Sigmoid colon (tissue), 6 donors: ENCODE measurements at regions not wholly inside any gene's neighbourhood (a gene's known extent, or its start where the extent isn't known, plus 50 kb on each side); places are given as distances from the start of the nearest gene placed in this dataset.
A peak's percentile ranks its signal among the peaks of the same experiment; 100 is the strongest.

Experiments used
- DNase-seq: peaks from one replicate; pipeline ENCODE4 v3.0.0-alpha.2; 2019
- H3K27ac ChIP-seq, 4 donors: fragments of 200-600 bp; sonication (generic); one replicate each; pipeline ENCODE4 v1.5.1; 2016 to 2019; ENCODE audit warnings: mild to moderate bottlenecking in 1 of 4
- H3K27me3 ChIP-seq, 3 donors: fragments of 200-600 bp; sonication (generic); one replicate each; pipeline ENCODE4 v1.5.1; 2019; ENCODE audit warnings: mild to moderate bottlenecking in 1 of 3
- H3K36me3 ChIP-seq, 4 donors: fragments of 200-600 bp; sonication (generic); one replicate each; pipeline ENCODE4 v1.5.1; 2016 to 2019
- H3K4me1 ChIP-seq, 4 donors: fragments of 200-600 bp; sonication (generic); one replicate each; pipeline ENCODE4 v1.5.1; 2017 to 2019
- H3K4me3 ChIP-seq, 4 donors: fragments of 200-600 bp; sonication (generic); one replicate each; pipeline ENCODE4 v1.5.1; 2017 to 2019; ENCODE audit warnings: mild to moderate bottlenecking in 2 of 4, moderate library complexity in 1 of 4
- H3K9me3 ChIP-seq, 4 donors: fragments of 200-600 bp in 3 of 4; sonication (generic) in 3 of 4; one replicate each; pipeline versions ENCODE4 v1.5.1 to v1.6.1; 2013 to 2019
- CTCF ChIP-seq, 4 experiments: fragments of 450-650 bp in 3 of 4; fragments of 200-600 bp in 1 of 4; IDR thresholded peaks; one replicate each; pipeline ENCODE4 v1.5.1; 2016 to 2019; ENCODE audit warnings: antibody characterized with exemption in 4 of 4, mild to moderate bottlenecking in 3 of 4, moderate library complexity in 2 of 4
- EP300 ChIP-seq, 4 donors: sonication (generic); formaldehyde crosslinking; IDR thresholded peaks; one replicate each; pipeline ENCODE4 v1.6.1; 2017; ENCODE audit warnings: antibody characterized with exemption in 4 of 4
- POLR2A ChIP-seq, 2 donors: fragments of 450-650 bp; IDR thresholded peaks; one replicate each; pipeline ENCODE4 v1.6.1; 2016; ENCODE audit warnings: antibody characterized with exemption in 2 of 2, mild to moderate bottlenecking in 2 of 2, moderate library complexity in 2 of 2
- POLR2AphosphoS5 ChIP-seq, 4 donors: sonication (generic); formaldehyde crosslinking; IDR thresholded peaks; one replicate each; pipeline ENCODE4 v1.6.1; 2017; ENCODE audit warnings: antibody characterized with exemption in 4 of 4
- WGBS, 2 donors: extraction: QIAGEN DNeasy Blood & Tissue Kit; methylation state at CpG; one replicate each; pipeline ENCODE4 v1.1.7; 2013; 5-methylcytosine and 5-hydroxymethylcytosine counted together
- intact Hi-C: fragments of 100-400 bp; cut with DNase I; formaldehyde crosslinking; loops from one replicate; pipeline ENCODE4 v1.15.1; 2023
- donor health status: healthy with polysubstance abuse.
- donor health status: healthy.

GRCh38 chr16:76639685-76640289 is 362.6 kb downstream of the CNTNAP4 start:
- H3K4me1 ChIP-seq: no peaks in the 10 kb centered on the region
- no peaks in the 10 kb centered on the region for H3K9me3 ChIP-seq
- H3K27ac ChIP-seq: no peak overlapping the region
- 30 to 57% methylated on average over 10 of the region's 10 CpGs for WGBS, 2 donors
- H3K27me3 ChIP-seq: no peaks in the 10 kb centered on the region
- no peaks in the 10 kb centered on the region for H3K36me3 ChIP-seq
- no peak for DNase-seq
- H3K4me3 ChIP-seq: no peak overlapping the region
- intact Hi-C loops: no loop called here
- TF ChIP-seq CTCF (IDR thresholded peaks at IDR 0.05) (no peak), POLR2A (IDR thresholded peaks at IDR 0.05) (no peak), POLR2AphosphoS5 (IDR thresholded peaks at IDR 0.05) (no peak), EP300 (IDR thresholded peaks at IDR 0.05) (no peak)

GRCh38 chr16:76650582-76650981 is 373.4 kb downstream of the CNTNAP4 start:
- H3K27me3 ChIP-seq: no peaks in the 10 kb centered on the region
- no peak overlapping the region for H3K4me3 ChIP-seq
- 80 to 87% methylated on average over 3 of the region's 3 CpGs for WGBS, 2 donors
- no peak overlapping the region for H3K27ac ChIP-seq
- intact Hi-C loops: no loop called here
- no peak for DNase-seq
- no peaks in the 10 kb centered on the region for H3K36me3 ChIP-seq
- TF ChIP-seq POLR2AphosphoS5 (IDR thresholded peaks at IDR 0.05) (no peak), POLR2A (IDR thresholded peaks at IDR 0.05) (no peak), CTCF (IDR thresholded peaks at IDR 0.05) (no peak), EP300 (IDR thresholded peaks at IDR 0.05) (no peak)
- no peaks in the 10 kb centered on the region for H3K9me3 ChIP-seq
- no peaks in the 10 kb centered on the region for H3K4me1 ChIP-seq

GRCh38 chr16:76653390-76654026 is 376.3 kb downstream of the CNTNAP4 start:
- intact Hi-C loops: no loop called here
- whole genome bisulfite sequencing, 2 donors: 1 to 6% methylated on average over 3 of the region's 3 CpGs

GRCh38 chr16:76654088-76654820 is 377.1 kb downstream of the CNTNAP4 start:
- H3K36me3 ChIP-seq: no peaks in the 10 kb centered on the region
- TF ChIP-seq CTCF (IDR thresholded peaks at IDR 0.05): no peak
- intact Hi-C loops: no loop called here
- no peaks in the 10 kb centered on the region for H3K27me3 ChIP-seq
- DNase-seq: no peak
- H3K4me1 ChIP-seq: no peaks in the 10 kb centered on the region
- H3K9me3 ChIP-seq: no peaks in the 10 kb centered on the region
- 14 to 56% methylated on average over 4 of the region's 4 CpGs for WGBS, 2 donors
- H3K4me3 ChIP-seq: no peak overlapping the region
- no peak overlapping the region for H3K27ac ChIP-seq

More at GRCh38 chr16:76653390-76654026, 376.3 kb downstream of the CNTNAP4 start:
- Histone ChIP-seq H3K4me1 (no peaks in the 10 kb centered on the region), H3K36me3 (no peaks in the 10 kb centered on the region), H3K27me3 (no peaks in the 10 kb centered on the region), H3K4me3 (no peak overlapping the region), H3K9me3 (no peaks in the 10 kb centered on the region), H3K27ac (no peak overlapping the region)
- DNase-seq: no peak
- TF ChIP-seq POLR2AphosphoS5 (IDR thresholded peaks at IDR 0.05) (no peak), CTCF (IDR thresholded peaks at IDR 0.05) (peak in 1 of 4 experiments; percentile 12)
